H1 (cell line): ENCODE measurements at regions not wholly inside any gene's neighbourhood (a gene's known extent, or its start where the extent isn't known, plus 50 kb on each side); places are given as distances from the start of the nearest gene placed in this dataset.

Source experiments
- ASH2L ChIP-seq: fragments of 200-600, 300-600 bp; sonication (generic); IDR thresholded peaks from one replicate; pipeline ENCODE4 v1.7.1; 2017; ENCODE audit warnings: low read length
- CHD1 ChIP-seq: IDR thresholded peaks from 2 replicates; pipeline ENCODE4 v1.6.1; 2012; ENCODE audit warnings: low read depth, low read length, improper control_type of control experiment
- CHD2 ChIP-seq: IDR thresholded peaks from 2 replicates; pipeline ENCODE4 v1.6.1; 2012; ENCODE audit warnings: low read length, improper control_type of control experiment
- CHD7 ChIP-seq: fragments of 300-600 bp; sonication (generic); IDR thresholded peaks from 2 replicates; pipeline ENCODE4 v1.7.1; 2012; ENCODE audit warnings: low read length, moderate library complexity, mild to moderate bottlenecking, inconsistent platforms; ENCODE audit not compliant: insufficient replicate concordance
- GABPA ChIP-seq: IDR thresholded peaks from 2 replicates; pipeline ENCODE4 v1.6.1; 2011; ENCODE audit warnings: mild to moderate bottlenecking, low read length, moderate library complexity, borderline replicate concordance; ENCODE audit not compliant: insufficient read depth
- POLR2A ChIP-seq, 2 experiments: IDR thresholded peaks; 1 replicate in 1 of 2; 2 replicates in 1 of 2; pipeline ENCODE4 v1.6.1; 2011; ENCODE audit warnings: low read depth in 2 of 2, low read length in 2 of 2, mild to moderate bottlenecking in 2 of 2; ENCODE audit errors: control extremely low read depth in 1 of 2
- POLR2AphosphoS5 ChIP-seq: IDR thresholded peaks from 2 replicates; pipeline ENCODE4 v1.6.1; 2011; ENCODE audit warnings: low read depth, low read length
- POU5F1 ChIP-seq: IDR thresholded peaks from 2 replicates; pipeline ENCODE4 v1.6.1; 2011; ENCODE audit warnings: low read depth, mild to moderate bottlenecking, low read length, moderate library complexity
- SP2 ChIP-seq: IDR thresholded peaks from 2 replicates; pipeline ENCODE4 v1.6.1; 2012; ENCODE audit warnings: mild to moderate bottlenecking, low read length, inconsistent platforms
- TEAD4 ChIP-seq: IDR thresholded peaks from 2 replicates; pipeline ENCODE4 v1.6.1; 2012; ENCODE audit warnings: low read depth, low read length, inconsistent platforms, mixed read lengths

GRCh38 chr1:163799190-163799805, 477.5 kb downstream of the NUF2 start (continued):
- TF ChIP-seq GABPA (no peak), ASH2L (no peak), CHD2 (no peak), SP2 (no peak), TEAD4 (no peak), POLR2AphosphoS5 (no peak), CHD7 (no peak), POLR2A (IDR thresholded peaks at IDR 0.05; ENCODE audit: control extremely low read depth in 1 of 2, low read depth in 2 of 2, low read length in 2 of 2) (no peak), CHD1 (no peak), POU5F1 (no peak)
- TF ChIP-seq, all 59 proteins: peak for 0
